NOMO-1 treated with dmso at 0.1 percent for 144 hours (cell line): ENCODE measurements at regions not wholly inside any gene's neighbourhood (a gene's known extent, or its start where the extent isn't known, plus 50 kb on each side); places are given as distances from the start of the nearest gene placed in this dataset.

Experiments used
- DNase-seq: peaks from one replicate; lab custom pipeline; 2025; ENCODE audit not compliant: unreplicated experiment; lab: John Stamatoyannopoulos, UW

GRCh38 chr7:96415293-96415940 lies 93.5 kb upstream of the SLC25A13 start:
- no peak for DNase-seq

- DNase-seq: peak; percentile 91
Measured at GRCh38 chr7:96414931-96415292, 93.0 kb upstream of the SLC25A13 start.

GRCh38 chr7:96410126-96410839 lies 88.4 kb upstream of the SLC25A13 start:
- no peak for DNase-seq

- peak; percentile 21 for DNase-seq
Measured at GRCh38 chr7:96408881-96409280, 87.0 kb upstream of the SLC25A13 start.

GRCh38 chr7:96407427-96407826 lies 85.5 kb upstream of the SLC25A13 start:
- no peak for DNase-seq

- DNase-seq: no peak
Measured at GRCh38 chr7:96402913-96403312, 81.0 kb upstream of the SLC25A13 start.

- peak; percentile 49 for DNase-seq
Measured at GRCh38 chr7:96401200-96401599, 79.3 kb upstream of the SLC25A13 start.

- no peak for DNase-seq
Measured at GRCh38 chr7:96400518-96400917, 78.6 kb upstream of the SLC25A13 start.

GRCh38 chr7:96400001-96400400 lies 78.1 kb upstream of the SLC25A13 start:
- no peak for DNase-seq

GRCh38 chr7:96397936-96398598 lies 76.2 kb upstream of the SLC25A13 start:
- DNase-seq: no peak

- no peak for DNase-seq
Measured at GRCh38 chr7:96388620-96389383, 66.9 kb upstream of the SLC25A13 start.

GRCh38 chr7:96388166-96388565 lies 66.3 kb upstream of the SLC25A13 start:
- DNase-seq: peak; percentile 69

- no peak for DNase-seq
Measured at GRCh38 chr7:96380111-96380512, 58.2 kb upstream of the SLC25A13 start.

- no peak for DNase-seq
Measured at GRCh38 chr7:96377399-96377798, 55.5 kb upstream of the SLC25A13 start.
